Activated T-cell treated with anti-CD3 and anti-CD28 coated beads, Interleukin-2, amount 50 U/mL, for 72 hours (primary cell): ENCODE measurements at regions not wholly inside any gene's neighbourhood (a gene's known extent, or its start where the extent isn't known, plus 50 kb on each side); places are given as distances from the start of the nearest gene placed in this dataset.
"Not testable (repeated sequence)": the region's sequence is repeated elsewhere in the genome, so short reads cannot be mapped to it uniquely, and the experiment has no call there.

Experiments used
- ATAC-seq, 2 donors: fragments of 150-1000 bp; cut with Tn5 transposase; replicated peaks in 1 of 2; 2 replicates each; pipeline ENCODE4 v1.10.0; 2021; ENCODE audit warnings: moderate library complexity in 2 of 2, mild to moderate bottlenecking in 1 of 2
- DNase-seq, 2 donors: peaks; one replicate each; pipeline ENCODE4 v3.0.0; 2021 to 2022; ENCODE audit warnings: mixed read lengths in 1 of 2
- H3K27ac Mint-ChIP-seq: one replicate; pipeline ENCODE4 v1.8.0; 2022; ENCODE audit warnings: mild to moderate bottlenecking, moderate library complexity, mixed read lengths
- H3K27me3 Mint-ChIP-seq: one replicate; pipeline ENCODE4 v1.8.0; 2022; ENCODE audit warnings: low read depth, mixed read lengths
- H3K36me3 Mint-ChIP-seq, 2 donors: one replicate each; pipeline ENCODE4 v1.8.0; 2022; ENCODE audit warnings: mixed read lengths in 2 of 2, mild to moderate bottlenecking in 1 of 2; ENCODE audit not compliant: insufficient read depth in 2 of 2
- H3K4me1 Mint-ChIP-seq: one replicate; pipeline ENCODE4 v1.8.0; 2022; ENCODE audit warnings: low read depth, mixed read lengths
- H3K4me3 Mint-ChIP-seq, 2 donors: one replicate each; pipeline ENCODE4 v1.8.0; 2022; ENCODE audit warnings: mild to moderate bottlenecking in 2 of 2, mixed read lengths in 2 of 2, moderate library complexity in 2 of 2
- H3K9me3 Mint-ChIP-seq, 2 donors: one replicate each; pipeline ENCODE4 v1.8.0; 2022; ENCODE audit warnings: mixed read lengths in 2 of 2

DNA sequence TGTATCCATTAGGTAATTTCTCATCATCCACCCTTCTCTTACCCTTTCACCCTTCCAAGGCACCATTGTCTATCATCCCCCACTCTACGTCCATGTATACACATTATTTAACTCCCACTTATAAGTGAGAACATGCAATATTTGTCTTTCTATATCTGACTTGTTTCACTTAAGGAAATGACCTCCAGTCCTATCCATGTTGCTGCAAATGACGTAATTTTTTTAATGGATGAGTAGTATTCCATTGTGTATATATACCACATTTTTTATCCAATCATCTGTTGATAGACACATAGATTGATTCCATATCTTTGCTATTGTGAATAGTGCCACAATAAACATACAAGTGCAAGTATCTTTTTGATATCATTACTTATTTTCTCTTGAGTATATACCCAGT lies 322.9 kb upstream of the CXADR start:
- Mint-ChIP-seq H3K27ac (no peak overlapping the region), H3K27me3 (no peaks in the 10 kb centered on the region), H3K4me1 (no peaks in the 10 kb centered on the region), H3K36me3 (no peaks in the 10 kb centered on the region), H3K4me3 (no peak overlapping the region), H3K9me3 (peaks cover 5 to 8% of the 10 kb centered on the region in 2 donors)
- no peak for ATAC-seq
- DNase-seq = no peak

DNA sequence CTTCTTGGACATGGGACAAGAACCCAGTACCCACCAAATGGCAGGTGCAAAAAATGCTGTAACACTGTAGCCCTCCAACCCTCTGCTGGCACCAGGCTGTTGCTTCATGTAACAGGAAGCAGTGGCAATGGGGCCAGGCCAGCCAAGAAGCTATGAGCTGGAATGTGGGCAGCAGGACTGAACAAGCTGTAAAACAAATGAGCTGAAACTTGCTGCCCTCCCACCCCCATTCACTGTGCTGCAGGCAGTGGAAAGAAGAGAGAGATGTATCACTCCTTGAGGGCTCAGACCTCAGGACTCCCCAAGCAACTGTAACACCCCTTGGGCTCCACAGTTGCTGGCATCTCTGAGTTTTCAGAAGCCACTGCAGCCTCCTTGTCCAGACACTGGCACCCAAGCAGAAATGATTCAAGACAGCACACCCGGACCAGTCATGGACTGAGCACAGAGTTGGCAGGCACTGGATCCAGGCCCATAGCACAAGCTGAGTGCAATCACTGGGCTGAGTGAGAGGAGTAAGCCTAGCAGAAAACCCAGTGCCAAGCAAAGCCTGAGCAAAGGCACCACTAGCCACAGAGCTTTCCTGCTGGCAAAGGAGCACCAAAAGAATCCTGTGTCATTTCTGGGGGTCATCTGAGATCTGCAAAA lies 321.4 kb upstream of the CXADR start:
- H3K9me3 Mint-ChIP-seq = peaks cover 6% of the 10 kb centered on the region in 2 donors
- H3K27me3 Mint-ChIP-seq = no peaks in the 10 kb centered on the region
- ATAC-seq (no peak), DNase-seq (no peak)
- no peak overlapping the region for H3K27ac Mint-ChIP-seq
- H3K4me3 Mint-ChIP-seq = no peak overlapping the region
- H3K4me1 Mint-ChIP-seq = no peaks in the 10 kb centered on the region
- H3K36me3 Mint-ChIP-seq = no peaks in the 10 kb centered on the region

DNA sequence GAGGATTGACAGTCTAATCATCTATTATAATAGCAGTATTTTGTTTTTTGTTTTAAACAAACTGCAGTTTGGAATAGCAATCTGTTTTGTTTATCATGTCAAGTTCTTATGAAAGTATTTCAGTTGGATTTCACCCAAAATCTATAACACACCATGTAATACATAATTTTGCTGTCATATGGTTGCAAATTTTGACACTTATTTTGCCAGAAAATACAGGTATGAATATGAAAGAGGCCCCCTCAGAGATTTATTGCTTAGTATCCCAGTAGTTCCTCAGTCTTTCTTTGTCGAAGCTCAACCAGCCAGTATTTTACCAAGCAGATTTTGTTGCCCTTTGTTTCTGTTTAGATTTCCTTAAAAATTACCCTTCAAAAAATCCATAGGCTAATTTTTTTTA lies 317.5 kb upstream of the CXADR start:
- no peaks in the 10 kb centered on the region for H3K4me1 Mint-ChIP-seq
- no peak overlapping the region for H3K4me3 Mint-ChIP-seq
- H3K9me3 Mint-ChIP-seq = peaks cover 5 to 13% of the 10 kb centered on the region in 2 donors
- DNase-seq = no peak
- no peak for ATAC-seq
- no peaks in the 10 kb centered on the region for H3K27me3 Mint-ChIP-seq
- H3K27ac Mint-ChIP-seq = no peak overlapping the region
- H3K36me3 Mint-ChIP-seq = no peaks in the 10 kb centered on the region

DNA sequence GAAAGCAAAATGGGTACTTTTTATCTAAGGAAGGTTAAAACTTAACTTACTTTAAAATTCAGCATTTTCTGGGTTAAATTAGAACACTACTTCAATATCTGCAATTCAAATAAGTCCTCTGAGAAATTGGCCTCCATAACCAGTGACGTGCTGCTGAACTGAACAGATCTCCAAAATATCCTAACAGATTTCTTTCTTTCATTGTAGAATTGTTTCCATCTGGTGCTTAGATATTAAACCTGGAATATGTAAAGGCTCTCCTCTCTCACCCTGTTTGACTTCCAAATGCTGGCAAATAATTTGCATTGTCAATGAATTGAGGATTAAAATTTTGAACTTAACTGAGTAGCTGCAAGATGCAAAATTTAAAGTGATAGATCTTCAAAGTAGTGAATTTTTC lies 316.9 kb upstream of the CXADR start:
- Mint-ChIP-seq H3K36me3 (no peaks in the 10 kb centered on the region), H3K4me1 (no peaks in the 10 kb centered on the region), H3K9me3 (peaks cover 7 to 13% of the 10 kb centered on the region in 2 donors)

DNA sequence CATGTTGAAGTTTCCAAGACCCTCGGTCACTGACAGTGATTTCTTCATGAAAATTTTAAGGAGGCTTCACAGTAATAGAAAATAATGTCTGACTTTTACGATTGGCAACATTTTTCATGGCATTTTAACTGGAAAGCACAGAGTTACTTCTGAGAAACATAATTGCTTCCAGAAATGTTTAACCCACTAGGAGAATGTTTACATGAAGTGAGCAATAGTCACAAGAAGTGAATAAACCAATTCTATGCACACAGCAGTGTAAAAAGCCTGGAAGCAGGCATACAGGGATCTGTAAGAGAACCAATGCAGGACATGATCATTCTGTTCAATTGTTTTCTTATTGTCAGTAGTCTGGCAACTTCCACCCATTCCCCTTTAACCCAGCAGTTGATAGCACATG lies 316.2 kb upstream of the CXADR start:
- no peak overlapping the region for H3K4me3 Mint-ChIP-seq
- H3K36me3 Mint-ChIP-seq = no peaks in the 10 kb centered on the region
- no peaks in the 10 kb centered on the region for H3K27me3 Mint-ChIP-seq
- no peak overlapping the region for H3K27ac Mint-ChIP-seq
- no peak for DNase-seq
- peaks cover 7 to 16% of the 10 kb centered on the region in 2 donors for H3K9me3 Mint-ChIP-seq
- H3K4me1 Mint-ChIP-seq = no peaks in the 10 kb centered on the region
- no peak for ATAC-seq

More for the DNA sequence above, 316.9 kb upstream of the CXADR start:
- no peaks in the 10 kb centered on the region for H3K27me3 Mint-ChIP-seq
- ATAC-seq (no peak), DNase-seq (no peak)
- no peak overlapping the region for H3K27ac Mint-ChIP-seq
- no peak overlapping the region for H3K4me3 Mint-ChIP-seq

- no peak overlapping the region for H3K27ac Mint-ChIP-seq
- ATAC-seq = no peak
- H3K36me3 Mint-ChIP-seq = no peaks in the 10 kb centered on the region
- H3K4me3 Mint-ChIP-seq = no peak overlapping the region
- no peaks in the 10 kb centered on the region for H3K27me3 Mint-ChIP-seq
- H3K4me1 Mint-ChIP-seq = no peaks in the 10 kb centered on the region
- DNase-seq = no peak
- H3K9me3 Mint-ChIP-seq = peaks cover 6 to 16% of the 10 kb centered on the region in 2 donors
Observed at GRCh38 chr21:17197996-17198395, 314.8 kb upstream of the CXADR start.

GRCh38 chr21:17200250-17200649 lies 312.6 kb upstream of the CXADR start:
- DNase-seq (no peak), ATAC-seq (no peak)
- Mint-ChIP-seq H3K9me3 (peaks cover 9 to 13% of the 10 kb centered on the region in 2 donors), H3K4me1 (no peaks in the 10 kb centered on the region), H3K27ac (no peak overlapping the region), H3K36me3 (no peaks in the 10 kb centered on the region), H3K27me3 (no peaks in the 10 kb centered on the region), H3K4me3 (no peak overlapping the region)

DNA sequence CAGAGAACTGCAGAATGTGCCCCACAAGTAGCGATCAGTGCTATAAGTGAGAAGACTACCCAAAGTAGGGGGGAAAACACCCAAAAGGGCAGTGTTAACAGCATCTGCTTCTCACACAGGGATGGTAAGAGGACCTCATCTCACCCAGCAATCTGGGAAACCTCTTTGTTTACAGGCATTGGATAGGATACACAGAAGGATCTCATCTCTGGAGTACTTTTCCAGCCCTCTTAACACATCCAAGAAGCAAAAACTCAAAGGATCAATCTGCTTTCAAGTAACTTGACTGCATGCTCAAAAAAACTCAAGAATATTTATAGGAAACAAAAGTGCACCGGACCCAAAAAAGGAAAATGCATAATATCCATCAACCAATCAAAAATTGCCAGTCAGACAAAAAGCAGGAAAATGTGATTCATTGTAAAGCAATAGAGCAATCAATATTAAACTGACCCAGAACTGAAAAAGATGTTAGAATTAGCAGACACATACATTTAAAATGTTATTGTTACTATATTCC lies 311.0 kb upstream of the CXADR start:
- no peaks in the 10 kb centered on the region for H3K27me3 Mint-ChIP-seq
- H3K4me1 Mint-ChIP-seq = no peaks in the 10 kb centered on the region
- H3K4me3 Mint-ChIP-seq = no peak overlapping the region
- peaks cover 13% of the 10 kb centered on the region in 2 donors for H3K9me3 Mint-ChIP-seq
- ATAC-seq = no peak
- no peak for DNase-seq
- H3K27ac Mint-ChIP-seq = no peak overlapping the region
- no peaks in the 10 kb centered on the region for H3K36me3 Mint-ChIP-seq

DNA sequence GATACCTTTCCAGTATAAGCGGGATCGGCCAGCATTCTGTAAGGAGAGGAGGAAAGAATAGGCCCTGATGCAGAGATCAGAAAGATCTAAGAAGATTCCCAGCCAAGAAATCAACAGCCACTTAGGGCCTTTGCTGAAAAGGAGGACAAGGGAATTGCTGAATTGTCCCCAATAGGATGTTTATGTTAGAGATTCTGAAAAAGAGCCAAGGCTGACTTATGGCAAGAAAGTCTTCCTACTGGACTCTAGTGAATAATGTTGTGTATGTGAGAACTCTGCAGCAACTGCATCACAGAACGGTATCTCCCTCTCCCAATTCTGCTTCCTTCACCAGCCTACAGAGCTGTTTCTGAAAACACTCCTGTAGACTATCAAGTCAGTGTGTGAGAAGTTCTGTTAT lies 298.0 kb upstream of the CXADR start:
- H3K4me1 Mint-ChIP-seq = no peaks in the 10 kb centered on the region
- ATAC-seq (no peak), DNase-seq (no peak)
- peaks cover 2 to 3% of the 10 kb centered on the region in 2 donors for H3K9me3 Mint-ChIP-seq
- no peaks in the 10 kb centered on the region for H3K27me3 Mint-ChIP-seq
- H3K36me3 Mint-ChIP-seq = no peaks in the 10 kb centered on the region
- H3K27ac Mint-ChIP-seq = no peak overlapping the region
- no peak overlapping the region for H3K4me3 Mint-ChIP-seq

DNA sequence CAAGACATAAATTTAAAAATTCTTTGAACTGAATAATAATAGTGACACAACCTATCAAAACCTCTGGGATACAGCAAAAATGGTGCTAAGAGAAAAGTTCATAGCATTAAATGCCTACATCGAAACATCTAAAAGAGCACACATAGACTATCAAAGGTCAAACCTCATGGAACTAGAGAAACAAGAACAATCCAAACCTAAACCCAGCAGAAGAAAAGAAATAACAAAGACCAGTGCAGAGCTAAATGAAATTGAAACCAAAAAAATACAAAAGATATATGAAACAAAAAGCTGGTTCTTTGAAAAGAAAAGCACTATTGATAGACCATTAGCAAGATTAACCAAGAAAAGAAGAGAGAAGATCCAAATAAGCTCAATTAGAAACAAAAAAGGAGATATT lies 293.8 kb upstream of the CXADR start:
- H3K27ac Mint-ChIP-seq, H3K36me3 Mint-ChIP-seq, H3K4me3 Mint-ChIP-seq, ATAC-seq, H3K4me1 Mint-ChIP-seq, H3K27me3 Mint-ChIP-seq, DNase-seq: not testable (repeated sequence)
- peaks cover 5 to 12% of the 10 kb centered on the region in 2 donors for H3K9me3 Mint-ChIP-seq

DNA sequence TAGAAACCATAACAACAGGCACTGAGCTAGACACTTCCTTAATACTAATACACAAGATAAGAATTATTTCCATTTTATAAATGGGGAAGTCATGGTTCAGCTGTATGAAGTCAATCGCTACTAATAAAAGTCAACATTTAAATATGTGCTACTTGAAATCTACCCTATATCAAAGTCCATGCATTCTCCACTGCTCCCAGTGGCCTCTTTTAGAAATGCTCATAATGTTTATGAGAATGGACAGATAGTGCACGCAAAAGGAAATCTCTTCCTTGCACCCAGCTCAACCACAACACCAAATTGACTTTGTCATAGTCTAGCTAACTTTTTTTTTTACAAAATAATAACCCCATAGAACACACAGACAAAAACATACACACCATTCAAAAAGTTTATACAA lies 281.7 kb upstream of the CXADR start:
- no peak overlapping the region for H3K4me3 Mint-ChIP-seq
- no peaks in the 10 kb centered on the region for H3K4me1 Mint-ChIP-seq
- DNase-seq (no peak), ATAC-seq (no peak)
- H3K27ac Mint-ChIP-seq = no peak overlapping the region
- peaks cover 4 to 11% of the 10 kb centered on the region in 2 donors for H3K9me3 Mint-ChIP-seq
- H3K27me3 Mint-ChIP-seq = no peaks in the 10 kb centered on the region
- H3K36me3 Mint-ChIP-seq = no peaks in the 10 kb centered on the region

GRCh38 chr21:17231771-17232170 lies 281.1 kb upstream of the CXADR start:
- Mint-ChIP-seq H3K4me1 (no peaks in the 10 kb centered on the region), H3K9me3 (peaks cover 4 to 17% of the 10 kb centered on the region in 2 donors), H3K4me3 (no peak overlapping the region), H3K36me3 (no peaks in the 10 kb centered on the region), H3K27me3 (no peaks in the 10 kb centered on the region), H3K27ac (no peak overlapping the region)
- DNase-seq = no peak
- ATAC-seq = no peak

- Mint-ChIP-seq H3K4me3 (no peak overlapping the region), H3K4me1 (no peaks in the 10 kb centered on the region), H3K9me3 (peaks cover 11 to 12% of the 10 kb centered on the region in 2 donors), H3K27me3 (no peaks in the 10 kb centered on the region), H3K36me3 (no peaks in the 10 kb centered on the region), H3K27ac (no peak overlapping the region)
- ATAC-seq = no peak
- DNase-seq = no peak
Observed at GRCh38 chr21:17238468-17238867, 274.4 kb upstream of the CXADR start.

- DNase-seq (no peak), ATAC-seq (no peak)
- Mint-ChIP-seq H3K4me3 (no peak overlapping the region), H3K36me3 (no peaks in the 10 kb centered on the region), H3K4me1 (no peaks in the 10 kb centered on the region), H3K9me3 (peaks cover 7 to 10% of the 10 kb centered on the region in 2 donors), H3K27me3 (no peaks in the 10 kb centered on the region), H3K27ac (no peak overlapping the region)
Observed at GRCh38 chr21:17250778-17251241, 262.0 kb upstream of the CXADR start.
